ENCODE measurements at regions not wholly inside any gene's neighbourhood (a gene's known extent, or its start where the extent isn't known, plus 50 kb on each side); places are given as distances from the start of the nearest gene placed in this dataset.

DNA sequence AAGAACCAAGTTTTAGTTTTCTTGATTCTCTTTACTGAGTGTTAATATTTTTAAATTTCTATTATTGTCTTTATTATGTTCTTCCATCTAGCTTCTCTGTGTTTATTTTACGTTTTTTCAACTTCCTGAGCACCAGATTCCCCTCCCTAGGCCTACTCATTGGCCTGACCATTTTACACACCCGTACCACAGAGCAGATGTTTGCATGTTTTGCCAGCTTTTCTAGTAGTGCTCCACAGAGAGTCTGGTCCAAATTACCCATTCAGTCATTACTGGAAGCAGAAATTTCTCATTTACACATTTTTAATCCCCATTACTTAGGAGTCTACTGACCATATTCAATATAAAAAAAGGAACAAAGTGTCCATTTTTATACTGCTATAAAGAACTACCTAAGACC, 66.9 kb downstream of the ING1 start:
- DNase-seq (ENCODE audit: low spot score), result no peak
- intact Hi-C loops (cut with micrococcal nuclease; ENCODE audit: unreplicated experiment), result no loop called here
- TF ChIP-seq, protein P1, sequence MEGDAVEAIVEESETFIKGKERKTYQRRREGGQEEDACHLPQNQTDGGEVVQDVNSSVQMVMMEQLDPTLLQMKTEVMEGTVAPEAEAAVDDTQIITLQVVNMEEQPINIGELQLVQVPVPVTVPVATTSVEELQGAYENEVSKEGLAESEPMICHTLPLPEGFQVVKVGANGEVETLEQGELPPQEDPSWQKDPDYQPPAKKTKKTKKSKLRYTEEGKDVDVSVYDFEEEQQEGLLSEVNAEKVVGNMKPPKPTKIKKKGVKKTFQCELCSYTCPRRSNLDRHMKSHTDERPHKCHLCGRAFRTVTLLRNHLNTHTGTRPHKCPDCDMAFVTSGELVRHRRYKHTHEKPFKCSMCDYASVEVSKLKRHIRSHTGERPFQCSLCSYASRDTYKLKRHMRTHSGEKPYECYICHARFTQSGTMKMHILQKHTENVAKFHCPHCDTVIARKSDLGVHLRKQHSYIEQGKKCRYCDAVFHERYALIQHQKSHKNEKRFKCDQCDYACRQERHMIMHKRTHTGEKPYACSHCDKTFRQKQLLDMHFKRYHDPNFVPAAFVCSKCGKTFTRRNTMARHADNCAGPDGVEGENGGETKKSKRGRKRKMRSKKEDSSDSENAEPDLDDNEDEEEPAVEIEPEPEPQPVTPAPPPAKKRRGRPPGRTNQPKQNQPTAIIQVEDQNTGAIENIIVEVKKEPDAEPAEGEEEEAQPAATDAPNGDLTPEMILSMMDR (conservative IDR thresholded peaks at IDR 0.05; ENCODE audit: low read depth, low read length), result no peak
- no peak for TF ChIP-seq EZH2 (IDR thresholded peaks at IDR 0.05; ENCODE audit: borderline replicate concordance, low read depth, low read length, poor library complexity, severe bottlenecking)

DNA sequence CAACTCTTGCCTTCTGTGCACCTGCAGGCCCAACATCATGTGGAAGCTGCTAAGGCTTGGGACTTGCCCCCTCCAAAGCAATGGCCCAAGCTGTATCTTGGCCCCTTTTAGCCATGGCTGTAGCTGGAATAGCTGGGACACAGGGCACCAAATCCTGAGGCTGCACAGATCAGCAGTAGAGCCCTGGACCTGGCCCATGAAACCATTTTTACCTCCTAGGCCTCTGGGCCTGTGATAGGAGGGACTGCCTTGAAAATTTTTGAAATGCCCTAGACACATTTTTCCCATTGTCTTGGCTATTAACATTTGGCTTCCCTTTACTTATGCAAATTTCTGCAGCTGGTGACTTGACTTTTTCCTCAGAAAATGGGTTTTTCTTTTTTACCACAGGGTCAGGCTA, 68.7 kb downstream of the ING1 start:
- intact Hi-C loops (cut with micrococcal nuclease; ENCODE audit: unreplicated experiment), result no loop called here
- Histone ChIP-seq H3K27me3 (replicated peaks; ENCODE audit: insufficient read depth, low read depth, low read length, poor library complexity) (peaks cover 3% of the 10 kb centered on the region), H3K4me1 (ENCODE audit: insufficient read depth, low read length, poor library complexity, severe bottlenecking) (no peaks in the 10 kb centered on the region), H3K9me3 (ENCODE audit: low read depth, low read length, poor library complexity, severe bottlenecking) (no peaks in the 10 kb centered on the region), H3K4me3 (ENCODE audit: low read depth, low read length, poor library complexity, severe bottlenecking) (no peak overlapping the region), H3K36me3 (ENCODE audit: insufficient read depth, low read length, poor library complexity, severe bottlenecking) (no peaks in the 10 kb centered on the region), H3K27ac (ENCODE audit: low read depth, low read length, poor library complexity, severe bottlenecking) (no peak overlapping the region)
- CTCF ChIA-PET, result no interaction called here
- DNase-seq (ENCODE audit: low spot score), result no peak
- no TSS peak for BruUV-seq (replicated peaks)
- POLR2A ChIA-PET (ENCODE audit: low non-redundant PET), result no interaction called here
- TF ChIP-seq EZH2 (IDR thresholded peaks at IDR 0.05; ENCODE audit: borderline replicate concordance, low read depth, low read length, poor library complexity, severe bottlenecking), result no peak
- TF ChIP-seq, protein P1 (conservative IDR thresholded peaks at IDR 0.05; ENCODE audit: low read depth, low read length), result no peak

More for the DNA sequence above, 66.9 kb downstream of the ING1 start:
- POLR2A ChIA-PET (ENCODE audit: low non-redundant PET), result no interaction called here
- CTCF ChIA-PET, result no interaction called here
- Histone ChIP-seq H3K27me3 (replicated peaks; ENCODE audit: insufficient read depth, low read depth, low read length, poor library complexity) (no peaks in the 10 kb centered on the region), H3K36me3 (ENCODE audit: insufficient read depth, low read length, poor library complexity, severe bottlenecking) (no peaks in the 10 kb centered on the region), H3K4me1 (ENCODE audit: insufficient read depth, low read length, poor library complexity, severe bottlenecking) (no peaks in the 10 kb centered on the region), H3K27ac (ENCODE audit: low read depth, low read length, poor library complexity, severe bottlenecking) (no peak overlapping the region), H3K9me3 (ENCODE audit: low read depth, low read length, poor library complexity, severe bottlenecking) (no peaks in the 10 kb centered on the region), H3K4me3 (ENCODE audit: low read depth, low read length, poor library complexity, severe bottlenecking) (no peak overlapping the region)
- BruUV-seq (replicated peaks), result no TSS peak

DNA sequence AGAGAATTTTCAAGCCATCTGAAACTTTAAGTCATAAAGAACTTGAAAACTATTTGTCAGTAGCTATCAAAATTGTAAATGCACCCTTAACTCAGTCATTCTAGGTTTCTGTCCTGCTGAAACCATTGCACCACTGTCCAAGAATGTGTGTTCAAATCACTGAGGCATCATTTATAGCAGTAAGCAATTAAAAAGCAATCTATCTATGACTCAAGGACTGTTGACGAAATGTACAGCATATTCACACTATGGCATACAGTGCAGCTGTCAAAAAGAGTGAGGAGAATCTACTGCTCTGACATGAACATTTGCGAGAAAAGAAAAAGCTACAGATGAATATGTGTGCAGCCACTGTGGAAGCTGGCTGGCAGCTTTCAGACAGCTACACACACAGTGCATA, 71.2 kb downstream of the ING1 start:
- Histone ChIP-seq H3K9me3 (ENCODE audit: low read depth, low read length, poor library complexity, severe bottlenecking) (no peaks in the 10 kb centered on the region), H3K4me3 (ENCODE audit: low read depth, low read length, poor library complexity, severe bottlenecking) (no peak overlapping the region), H3K36me3 (ENCODE audit: insufficient read depth, low read length, poor library complexity, severe bottlenecking) (no peaks in the 10 kb centered on the region), H3K4me1 (ENCODE audit: insufficient read depth, low read length, poor library complexity, severe bottlenecking) (no peaks in the 10 kb centered on the region), H3K27me3 (replicated peaks; ENCODE audit: insufficient read depth, low read depth, low read length, poor library complexity) (peaks cover 3% of the 10 kb centered on the region), H3K27ac (ENCODE audit: low read depth, low read length, poor library complexity, severe bottlenecking) (no peak overlapping the region)
- TF ChIP-seq EZH2 (IDR thresholded peaks at IDR 0.05; ENCODE audit: borderline replicate concordance, low read depth, low read length, poor library complexity, severe bottlenecking), result no peak
- TF ChIP-seq, protein P1 (conservative IDR thresholded peaks at IDR 0.05; ENCODE audit: low read depth, low read length), result no peak
- intact Hi-C loops (cut with micrococcal nuclease; ENCODE audit: unreplicated experiment), result no loop called here
- DNase-seq (ENCODE audit: low spot score), result no peak
- CTCF ChIA-PET, result no interaction called here
- POLR2A ChIA-PET (ENCODE audit: low non-redundant PET), result interaction anchor here (0.6 to 0.7 kb wide), 2 partner anchors 19 to 324 kb away, joined by 3 read pairs; no protein-coding TSS in a partner anchor
- BruUV-seq (replicated peaks), result no TSS peak
